GM11168 (cell line): ENCODE measurements at regions not wholly inside any gene's neighbourhood (a gene's known extent, or its start where the extent isn't known, plus 50 kb on each side); places are given as distances from the start of the nearest gene placed in this dataset.
"Not testable (repeated sequence)": the region's sequence is repeated elsewhere in the genome, so short reads cannot be mapped to it uniquely, and the experiment has no call there.

Experiments
- in situ Hi-C: fragments of 300-500 bp; cut with MboI; formaldehyde crosslinking; loops from one replicate; pipeline ENCODE4 v1.12.0; 2022; ENCODE audit warnings: low sequenced_read_pairs; ENCODE audit not compliant: unreplicated experiment

- in situ Hi-C loops: no loop called here
Observed at GRCh38 chr11:38498721-38499120, 1900.7 kb upstream of the RAG2 start.

- in situ Hi-C loops: no loop called here
Observed at GRCh38 chr11:38491986-38492385, 1894.0 kb upstream of the RAG2 start.

DNA sequence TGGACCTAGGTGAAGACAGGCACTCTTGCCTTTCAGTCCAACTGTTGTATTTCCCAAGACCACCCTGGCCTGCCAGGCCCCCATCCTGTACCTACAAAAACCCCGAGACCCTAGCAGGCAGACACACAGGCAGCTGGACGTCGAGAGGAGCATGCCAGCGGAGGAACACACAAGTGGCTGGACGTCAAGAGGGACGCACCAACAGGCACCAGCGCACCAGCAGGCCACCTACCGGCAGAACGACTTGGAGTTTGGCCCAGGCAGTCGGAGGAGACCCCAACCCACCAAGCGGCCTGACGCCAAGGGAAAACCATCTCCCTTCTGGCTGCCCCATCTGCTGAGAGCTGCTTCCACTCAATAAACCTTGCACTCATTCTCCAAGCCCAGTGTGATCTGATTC lies 1883.4 kb upstream of the RAG2 start:
- in situ Hi-C loops: no loop called here

DNA sequence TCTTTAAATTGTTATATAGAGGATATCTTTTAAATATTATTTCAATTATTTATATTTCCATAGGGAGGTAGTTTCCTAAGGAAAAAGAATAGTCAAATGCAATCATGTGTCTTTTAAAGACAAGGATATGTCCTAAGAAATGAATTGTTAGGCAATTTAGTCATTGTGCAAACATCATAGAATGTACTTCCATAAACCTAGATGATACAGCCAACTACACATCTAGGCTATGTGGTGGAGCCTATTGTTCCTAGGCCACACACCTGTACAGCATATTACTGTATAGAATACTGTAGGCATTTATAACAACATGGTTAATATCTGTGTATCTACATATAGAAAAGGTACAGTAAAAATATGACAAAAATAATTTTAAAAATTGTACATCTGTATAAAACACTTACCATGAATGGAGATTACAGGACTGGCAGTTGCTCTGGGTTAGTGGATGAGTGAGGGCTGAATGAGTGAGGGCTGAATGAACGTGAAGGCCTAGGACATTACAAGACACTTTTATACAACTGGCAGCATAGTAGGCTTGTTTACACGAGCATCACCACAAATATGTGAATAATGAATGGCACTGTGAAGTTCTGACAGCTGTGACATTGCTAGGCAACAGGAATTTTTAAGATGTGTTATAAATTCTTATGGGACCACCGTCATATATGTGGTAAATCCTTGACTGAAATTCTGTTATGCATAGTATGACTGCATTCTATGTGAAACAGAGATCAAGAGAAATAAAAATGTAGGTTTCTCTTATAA lies 1879.0 kb upstream of the RAG2 start:
- in situ Hi-C loops: no loop called here

DNA sequence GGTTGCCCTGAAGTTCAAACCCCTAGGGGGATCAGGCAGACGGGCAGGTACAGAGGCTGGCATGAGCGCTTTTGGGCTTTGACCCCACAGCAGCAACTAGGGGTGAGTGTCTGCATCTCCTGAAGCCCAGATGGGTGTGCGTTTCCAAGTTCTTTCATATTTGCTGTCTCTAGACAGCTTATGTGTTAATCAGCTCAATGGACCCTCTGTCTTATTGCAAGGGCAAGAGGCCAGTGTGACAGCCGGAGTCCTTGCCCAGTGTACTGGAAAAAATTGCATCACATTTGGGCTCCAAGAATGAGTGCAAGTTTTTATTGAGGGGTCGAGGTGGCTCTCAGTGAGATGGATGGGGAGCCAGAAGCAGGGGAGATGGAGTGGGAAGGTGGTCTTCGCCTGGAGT lies 1863.7 kb upstream of the RAG2 start:
- in situ Hi-C loops: no loop called here

DNA sequence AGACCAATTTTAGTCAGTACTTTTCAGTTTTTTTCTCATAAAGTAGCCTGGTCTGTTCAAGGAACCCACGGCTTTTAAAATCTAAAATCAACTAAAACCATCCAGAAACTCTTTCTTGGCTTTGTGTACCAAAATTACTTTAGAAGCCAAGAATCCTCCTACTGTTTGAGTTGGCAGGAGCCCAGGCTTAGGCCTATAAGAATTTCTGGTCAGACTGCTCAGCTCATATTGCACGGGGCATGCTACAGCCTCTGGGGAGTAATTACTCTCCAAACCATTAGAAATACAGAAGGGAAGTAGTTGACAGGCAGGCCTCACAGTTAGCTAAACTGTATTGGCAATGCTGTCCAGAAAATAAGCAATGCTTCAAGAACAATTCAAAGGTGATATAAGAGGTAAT lies 1862.9 kb upstream of the RAG2 start:
- in situ Hi-C loops: no loop called here

DNA sequence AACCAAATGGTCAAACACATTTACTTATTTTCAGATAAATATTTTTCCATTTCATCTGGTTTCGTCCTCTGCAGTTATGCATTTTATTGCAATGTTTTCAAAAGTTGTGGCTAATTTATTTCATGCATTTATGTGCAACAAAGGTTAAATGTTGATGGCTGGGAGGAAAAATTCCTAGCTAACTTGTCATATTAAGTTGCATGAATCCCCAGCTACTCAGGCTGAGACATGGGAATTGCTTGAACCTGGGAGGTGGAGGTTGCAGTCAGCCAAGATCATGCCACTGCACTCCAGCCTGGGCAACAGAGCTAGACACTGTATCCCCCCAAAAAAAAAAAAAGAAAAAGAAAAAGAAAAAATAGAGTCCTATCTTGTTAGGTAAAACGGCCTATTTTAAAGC lies 1862.4 kb upstream of the RAG2 start:
- in situ Hi-C loops: no loop called here

- in situ Hi-C loops: no loop called here
Observed at GRCh38 chr11:38456371-38456770, 1858.3 kb upstream of the RAG2 start.

DNA sequence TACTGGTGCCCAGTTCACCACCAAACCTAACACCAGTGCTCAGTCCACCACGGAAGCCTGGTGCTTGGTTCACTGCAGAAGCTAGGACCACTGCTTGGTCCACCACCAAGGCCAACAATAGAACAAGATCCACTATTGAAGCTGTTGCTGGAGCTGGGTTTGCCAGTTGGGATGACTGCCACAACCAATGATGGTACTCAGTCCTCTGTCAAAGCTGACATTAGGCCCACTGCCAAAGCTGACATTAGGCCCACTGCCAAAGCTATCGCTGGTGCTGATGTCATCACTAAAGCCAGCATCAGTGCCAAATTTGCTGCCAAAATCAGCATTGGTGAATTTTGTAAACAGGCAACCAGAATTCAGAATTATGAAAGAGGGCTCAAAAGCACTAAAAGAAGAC lies 1850.2 kb upstream of the RAG2 start:
- in situ Hi-C loops: no loop called here

DNA sequence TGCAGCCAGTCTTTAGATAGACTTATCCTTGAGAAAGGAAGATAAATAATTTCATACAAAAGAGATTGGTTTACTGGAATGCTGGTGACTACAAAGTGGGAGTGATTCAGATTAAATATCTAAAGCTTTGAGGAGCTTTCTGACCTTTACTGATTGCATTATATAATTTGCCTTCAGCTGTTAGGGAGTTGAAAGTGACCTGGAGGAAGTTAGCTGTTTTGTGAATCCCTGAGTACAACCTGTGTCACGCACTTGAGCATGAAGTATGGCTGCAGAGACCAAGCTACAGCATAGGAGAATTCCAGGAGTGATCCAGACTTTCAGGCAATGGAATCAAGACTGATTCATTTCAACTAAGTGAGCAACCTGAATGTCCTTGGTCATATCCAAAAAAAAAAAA lies 1848.3 kb upstream of the RAG2 start:
- in situ Hi-C loops: no loop called here

GRCh38 chr11:38438091-38438490 lies 1840.1 kb upstream of the RAG2 start:
- in situ Hi-C loops: no loop called here

GRCh38 chr11:38425578-38425977 lies 1827.5 kb upstream of the RAG2 start:
- in situ Hi-C loops: no loop called here

- in situ Hi-C loops: no loop called here
Observed at GRCh38 chr11:38423042-38423441, 1825.0 kb upstream of the RAG2 start.

GRCh38 chr11:38416141-38416540 lies 1818.1 kb upstream of the RAG2 start:
- in situ Hi-C loops: no loop called here

GRCh38 chr11:38411149-38411548 lies 1813.1 kb upstream of the RAG2 start:
- in situ Hi-C loops: no loop called here

DNA sequence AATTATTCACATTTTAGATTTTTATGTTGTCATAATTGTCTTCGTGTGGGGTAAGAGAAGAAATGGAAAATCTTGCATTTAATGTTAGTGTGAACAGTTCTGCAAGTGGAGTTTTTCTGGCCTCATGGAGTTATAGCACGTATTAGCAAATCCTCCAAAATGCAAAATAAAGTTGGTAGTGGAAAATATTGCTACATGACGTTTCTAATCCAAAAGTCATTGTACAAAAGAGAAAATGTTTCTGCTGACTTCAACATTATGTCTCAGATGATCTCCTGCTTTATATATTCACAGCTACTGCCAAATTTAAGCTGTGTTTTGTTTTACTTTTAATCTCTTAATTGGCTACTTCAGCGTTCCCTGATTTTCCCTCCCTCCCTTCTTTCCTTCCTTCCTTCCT lies 1804.0 kb upstream of the RAG2 start:
- in situ Hi-C loops: no loop called here

DNA sequence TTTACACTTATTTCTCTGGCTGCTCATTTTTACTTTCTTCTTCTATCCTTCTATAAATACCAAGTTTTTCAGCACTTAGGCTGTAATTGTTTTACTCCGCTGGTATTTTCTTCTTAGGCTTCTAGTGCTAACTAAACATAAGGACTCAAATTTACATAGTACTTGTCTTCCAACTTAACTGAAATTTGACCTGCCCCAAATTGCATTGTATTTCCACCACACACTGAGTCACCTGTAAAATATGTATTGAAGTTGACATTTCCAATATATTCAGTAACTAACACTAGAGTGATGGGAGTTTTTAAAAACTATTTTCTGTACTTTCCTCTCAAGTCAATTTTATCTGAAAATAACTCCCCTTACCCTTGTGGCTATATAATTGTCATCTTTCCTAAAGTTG lies 1794.1 kb upstream of the RAG2 start:
- in situ Hi-C loops: no loop called here

GRCh38 chr11:38384568-38384967 lies 1786.5 kb upstream of the RAG2 start:
- in situ Hi-C loops: no loop called here

DNA sequence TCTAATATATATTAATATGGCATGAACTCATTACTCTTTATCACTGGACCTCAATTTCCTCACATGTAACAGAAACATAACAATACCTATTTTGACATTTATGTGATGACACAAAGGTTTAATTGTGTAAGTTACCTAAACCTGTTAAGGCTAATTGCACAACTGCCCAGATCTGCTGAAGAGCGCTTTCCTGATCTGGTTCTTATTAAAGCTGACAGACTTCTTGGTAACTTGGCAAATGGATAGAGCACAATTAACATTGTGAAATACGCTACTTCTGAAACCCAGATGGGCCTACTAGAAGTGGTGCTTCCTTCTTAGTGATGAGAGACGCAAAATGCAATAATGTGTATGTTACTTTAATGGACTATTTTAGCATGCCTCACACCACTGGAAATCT lies 1767.2 kb upstream of the RAG2 start:
- in situ Hi-C loops: no loop called here

DNA sequence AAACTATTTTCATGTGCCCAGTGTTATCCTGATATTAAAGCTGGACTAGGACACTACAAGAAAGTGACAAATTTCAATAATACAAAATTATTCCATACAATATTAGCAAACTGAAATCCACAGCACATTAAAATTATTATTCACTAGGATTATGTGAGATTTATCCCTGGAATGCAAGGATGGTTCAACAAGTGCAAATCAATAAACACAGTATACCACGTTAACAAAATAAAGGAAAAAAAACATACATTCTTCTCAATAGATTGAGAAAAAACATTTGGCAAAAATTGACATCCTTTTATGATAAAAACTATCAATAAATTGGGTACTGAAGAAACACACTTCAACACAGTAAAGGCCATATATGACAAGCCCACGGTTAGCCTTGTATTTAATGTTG lies 1758.2 kb upstream of the RAG2 start:
- in situ Hi-C loops: no loop called here

- in situ Hi-C loops: no loop called here
Observed at GRCh38 chr11:38345286-38345685, 1747.2 kb upstream of the RAG2 start.

- in situ Hi-C loops: not testable (repeated sequence)
Observed at GRCh38 chr11:38341612-38342011, 1743.6 kb upstream of the RAG2 start.
